ENCODE measurements at regions not wholly inside any gene's neighbourhood (a gene's known extent, or its start where the extent isn't known, plus 50 kb on each side); places are given as distances from the start of the nearest gene placed in this dataset.

GRCh38 chr2:22832196-22832595, 552.8 kb upstream of the KLHL29 start:
- TF ChIP-seq CTCF (IDR thresholded peaks at IDR 0.05 in 4 of 5, conservative IDR thresholded peaks at IDR 0.05 in 1 of 5) (no peak), POLR2A (IDR thresholded peaks at IDR 0.05) (no peak)

Data from gastrocnemius medialis (tissue), 4 donors.